ENCODE measurements at regions not wholly inside any gene's neighbourhood (a gene's known extent, or its start where the extent isn't known, plus 50 kb on each side); places are given as distances from the start of the nearest gene placed in this dataset.
"Not testable (repeated sequence)": the region's sequence is repeated elsewhere in the genome, so short reads cannot be mapped to it uniquely, and the experiment has no call there.

DNA sequence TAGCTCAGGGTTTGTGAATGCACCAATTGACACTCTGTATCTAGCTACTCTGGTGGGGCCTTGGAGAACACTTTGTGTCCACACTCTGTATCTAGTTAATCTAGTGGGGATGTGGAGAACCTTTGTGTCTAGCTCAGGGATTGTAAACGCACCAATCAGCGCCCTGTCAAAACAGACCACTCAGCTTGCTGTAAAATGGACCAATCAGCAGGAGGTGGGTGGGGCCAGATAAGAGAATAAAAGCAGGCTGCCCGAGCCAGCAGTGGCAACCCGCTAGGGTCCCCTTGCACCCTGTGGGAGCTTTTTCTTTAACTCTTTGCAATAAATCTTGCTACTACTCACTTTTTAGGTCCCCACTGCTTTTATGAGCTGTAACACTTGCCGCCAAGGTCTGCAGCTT, 115.6 kb upstream of the MBNL1 start:
- H3K4me2 ChIP-seq (ENCODE audit: unreplicated experiment); in situ Hi-C loops (cut with MboI); DNase-seq; H3K4me3 ChIP-seq; H3F3A ChIP-seq (ENCODE audit: insufficient read depth); H3K79me2 ChIP-seq (ENCODE audit: insufficient read depth); H3K9me2 ChIP-seq (ENCODE audit: insufficient read depth); H3K9ac ChIP-seq; H3K27ac ChIP-seq; H3K27me3 ChIP-seq (replicated peaks; ENCODE audit: insufficient read depth); H3K9me3 ChIP-seq (ENCODE audit: low read depth); H4K20me1 ChIP-seq (ENCODE audit: insufficient read depth); H2AFZ ChIP-seq; H3K36me3 ChIP-seq (ENCODE audit: low read depth): not testable (repeated sequence)
- peaks cover 13% of the 10 kb centered on the region for H3K4me1 ChIP-seq (ENCODE audit: insufficient read depth)
- WGBS, 2 experiments (ENCODE audit: low coverage in 1 of 2, low lambda C conversion rate in 2 of 2, missing lambda C conversion rate in 2 of 2) = 93 to 97% methylated on average over 5 of the region's 5 CpGs

DNA sequence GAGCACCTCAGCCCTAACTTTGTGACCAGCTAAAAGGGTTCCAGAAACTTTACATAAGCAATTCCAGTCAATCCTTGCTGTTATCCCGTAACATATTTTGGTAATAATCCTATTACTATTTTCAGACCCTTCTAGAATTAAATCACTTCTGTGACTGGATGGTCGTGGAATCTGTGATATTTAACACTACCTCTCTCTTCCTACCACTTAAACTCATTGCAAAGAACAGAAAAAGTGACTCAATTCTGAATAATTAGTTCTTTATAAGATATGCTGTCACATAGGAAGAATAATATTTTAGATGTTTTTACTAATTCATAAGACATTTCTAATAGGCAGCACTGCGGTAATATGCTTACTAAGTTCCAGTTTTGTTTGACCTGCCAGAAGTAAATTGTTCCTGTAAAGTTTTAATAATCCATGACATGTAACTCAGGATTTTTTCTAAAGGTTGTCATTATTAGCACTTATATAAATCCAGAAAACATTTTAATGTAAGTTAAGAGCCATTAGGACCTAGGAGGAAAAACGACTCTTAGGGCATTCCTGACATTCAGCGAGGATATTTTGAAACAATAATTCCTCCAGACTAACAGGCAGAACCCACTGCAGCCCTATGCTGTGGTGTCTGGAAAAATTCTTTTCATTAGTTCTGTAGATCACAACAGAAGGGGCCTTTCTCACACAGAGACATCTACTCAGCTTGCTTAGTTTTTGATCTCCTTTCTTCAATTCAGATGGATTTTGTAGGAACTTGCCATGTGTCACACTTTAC, 113.3 kb upstream of the MBNL1 start:
- H3K4me1 ChIP-seq (ENCODE audit: insufficient read depth) = peaks cover 21% of the 10 kb centered on the region
- no peak overlapping the region; the same call in 1 of the 2 replicates for H3K27ac ChIP-seq
- H4K20me1 ChIP-seq (ENCODE audit: insufficient read depth) = no peaks in the 10 kb centered on the region
- H3K9ac ChIP-seq = no peak overlapping the region
- H3K79me2 ChIP-seq (ENCODE audit: insufficient read depth) = no peaks in the 10 kb centered on the region
- H3K27me3 ChIP-seq (replicated peaks; ENCODE audit: insufficient read depth) = no peaks in the 10 kb centered on the region
- TF ChIP-seq EZH2phosphoT487 (IDR thresholded peaks at IDR 0.05; ENCODE audit: insufficient read depth, low read depth) (no peak), EZH2 (IDR thresholded peaks at IDR 0.05; ENCODE audit: insufficient read depth, poor library complexity, severe bottlenecking) (no peak)
- H3K36me3 ChIP-seq (ENCODE audit: low read depth) = no peaks in the 10 kb centered on the region
- H3K4me3 ChIP-seq = no peak overlapping the region
- H3K9me2 ChIP-seq (ENCODE audit: insufficient read depth) = no peaks in the 10 kb centered on the region
- H3K9me3 ChIP-seq (ENCODE audit: low read depth) = no peaks in the 10 kb centered on the region
- peak; percentile 32 for DNase-seq
- H3K4me2 ChIP-seq (ENCODE audit: unreplicated experiment) = peak overlapping the region; percentile 5
- H2AFZ ChIP-seq = no peak overlapping the region
- in situ Hi-C loops (cut with MboI) = no loop called here
- no peaks in the 10 kb centered on the region for H3F3A ChIP-seq (ENCODE audit: insufficient read depth)
- WGBS, 2 experiments (ENCODE audit: low coverage in 1 of 2, low lambda C conversion rate in 2 of 2, missing lambda C conversion rate in 2 of 2) = 70 to 84% methylated on average over 5 of the region's 5 CpGs

DNA sequence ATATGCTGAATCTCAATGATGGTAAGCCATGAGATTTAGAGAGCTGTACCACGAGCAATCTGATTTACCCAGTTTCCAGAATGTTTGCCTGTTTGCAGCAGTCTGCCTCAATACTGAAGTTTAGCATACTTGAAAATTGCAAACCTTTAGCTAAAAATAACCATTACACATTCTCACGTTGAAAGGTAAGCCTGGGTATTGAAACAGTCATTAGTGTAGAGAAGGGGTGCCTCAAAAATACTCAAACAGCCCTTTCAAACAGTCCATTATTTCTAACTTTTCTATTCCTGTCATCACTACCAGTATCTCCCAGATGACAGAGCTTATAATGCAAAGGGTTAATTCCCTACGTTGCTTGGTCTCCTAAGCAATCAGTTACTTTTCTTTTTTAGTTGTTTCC, 111.8 kb upstream of the MBNL1 start:
- Histone ChIP-seq H3K4me3 (no peak overlapping the region), H3K27ac (no peak overlapping the region), H4K20me1 (ENCODE audit: insufficient read depth) (no peaks in the 10 kb centered on the region), H3F3A (ENCODE audit: insufficient read depth) (no peaks in the 10 kb centered on the region), H3K9me2 (ENCODE audit: insufficient read depth) (no peaks in the 10 kb centered on the region), H3K79me2 (ENCODE audit: insufficient read depth) (no peaks in the 10 kb centered on the region), H3K4me1 (ENCODE audit: insufficient read depth) (peaks cover 21% of the 10 kb centered on the region), H3K4me2 (ENCODE audit: unreplicated experiment) (no peak overlapping the region), H3K36me3 (ENCODE audit: low read depth) (no peaks in the 10 kb centered on the region), H3K9ac (no peak overlapping the region), H3K9me3 (ENCODE audit: low read depth) (no peaks in the 10 kb centered on the region), H2AFZ (0 out of 2 replicates have a peak overlapping the region, but pooled peaks have one; percentile 28), H3K27me3 (replicated peaks; ENCODE audit: insufficient read depth) (no peaks in the 10 kb centered on the region)
- in situ Hi-C loops (cut with MboI) = no loop called here
- no peak for DNase-seq
- WGBS, 2 experiments (ENCODE audit: low coverage in 1 of 2, low lambda C conversion rate in 2 of 2, missing lambda C conversion rate in 2 of 2) = 80 to 81% methylated on average over 3 of the region's 3 CpGs
- TF ChIP-seq EZH2phosphoT487 (IDR thresholded peaks at IDR 0.05; ENCODE audit: insufficient read depth, low read depth) = no peak
- TF ChIP-seq EZH2 (IDR thresholded peaks at IDR 0.05; ENCODE audit: insufficient read depth, poor library complexity, severe bottlenecking) = no peak

DNA sequence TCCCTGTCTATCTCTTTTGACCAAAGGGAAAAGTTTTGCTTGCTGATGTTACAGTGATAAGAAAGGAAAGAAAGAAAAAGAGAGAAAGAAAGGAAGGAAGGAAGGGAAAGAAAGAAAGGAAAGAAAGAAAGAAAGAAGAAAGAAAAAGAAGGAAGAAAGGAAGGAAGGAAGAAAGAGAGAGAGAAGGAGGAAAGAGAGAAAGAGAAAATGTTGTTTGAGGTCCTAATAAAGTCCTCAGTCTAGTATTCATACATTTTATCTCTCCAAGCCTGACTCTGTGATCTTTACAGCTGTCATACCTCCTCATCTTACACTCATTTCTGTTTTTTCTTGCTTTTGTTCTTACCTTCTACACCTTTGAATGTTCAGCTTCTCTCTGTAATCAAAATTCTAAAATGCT, 111.4 kb upstream of the MBNL1 start:
- no peak for DNase-seq
- H3K9me3 ChIP-seq (ENCODE audit: low read depth) = no peaks in the 10 kb centered on the region
- no peak overlapping the region for H3K4me3 ChIP-seq
- no peaks in the 10 kb centered on the region for H3K36me3 ChIP-seq (ENCODE audit: low read depth)
- no peaks in the 10 kb centered on the region for H3F3A ChIP-seq (ENCODE audit: insufficient read depth)
- H4K20me1 ChIP-seq (ENCODE audit: insufficient read depth) = no peaks in the 10 kb centered on the region
- H3K9ac ChIP-seq = no peak overlapping the region
- no peaks in the 10 kb centered on the region for H3K79me2 ChIP-seq (ENCODE audit: insufficient read depth)
- peaks cover 21% of the 10 kb centered on the region for H3K4me1 ChIP-seq (ENCODE audit: insufficient read depth)
- no peak overlapping the region for H3K27ac ChIP-seq
- H3K4me2 ChIP-seq (ENCODE audit: unreplicated experiment) = no peak overlapping the region
- H3K9me2 ChIP-seq (ENCODE audit: insufficient read depth) = no peaks in the 10 kb centered on the region
- TF ChIP-seq EZH2 (IDR thresholded peaks at IDR 0.05; ENCODE audit: insufficient read depth, poor library complexity, severe bottlenecking) (no peak), EZH2phosphoT487 (IDR thresholded peaks at IDR 0.05; ENCODE audit: insufficient read depth, low read depth) (no peak)
- H2AFZ ChIP-seq = 0 out of 2 replicates have a peak overlapping the region, but pooled peaks have one; percentile 28
- H3K27me3 ChIP-seq (replicated peaks; ENCODE audit: insufficient read depth) = no peaks in the 10 kb centered on the region
- in situ Hi-C loops (cut with MboI) = no loop called here

DNA sequence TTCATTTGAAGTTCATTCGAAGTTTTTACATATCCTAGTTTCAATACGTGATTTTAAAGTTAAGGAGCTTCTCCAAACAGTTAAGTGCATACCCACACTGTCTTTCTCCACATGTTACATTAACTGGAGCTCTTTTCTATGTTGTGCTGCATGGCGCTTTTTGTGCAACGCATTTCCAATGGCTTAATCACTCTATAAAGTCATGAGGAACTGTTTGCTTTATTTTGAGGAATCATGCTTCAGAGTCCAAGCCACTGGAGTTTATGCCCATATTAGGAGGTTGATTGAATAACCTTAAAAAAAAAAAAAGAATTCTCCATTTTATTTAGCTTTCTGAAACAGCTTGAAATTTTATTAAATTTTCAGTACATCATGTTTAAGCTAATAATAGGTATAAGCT, 109.4 kb upstream of the MBNL1 start:
- in situ Hi-C loops (cut with MboI) = no loop called here
- 60 to 75% methylated on average over 4 of the region's 4 CpGs for WGBS, 2 experiments (ENCODE audit: low coverage in 1 of 2, low lambda C conversion rate in 2 of 2, missing lambda C conversion rate in 2 of 2)
- no peak overlapping the region for H3K9ac ChIP-seq
- no peaks in the 10 kb centered on the region for H3K27me3 ChIP-seq (replicated peaks; ENCODE audit: insufficient read depth)
- no peak overlapping the region for H3K4me3 ChIP-seq
- 0 out of 2 replicates have a peak overlapping the region, but pooled peaks have one; percentile 0 for H2AFZ ChIP-seq
- H3K27ac ChIP-seq = no peak overlapping the region
- H3F3A ChIP-seq (ENCODE audit: insufficient read depth) = no peaks in the 10 kb centered on the region
- no peaks in the 10 kb centered on the region for H4K20me1 ChIP-seq (ENCODE audit: insufficient read depth)
- H3K4me1 ChIP-seq (ENCODE audit: insufficient read depth) = peaks cover 21% of the 10 kb centered on the region
- DNase-seq = peak; percentile 52
- H3K36me3 ChIP-seq (ENCODE audit: low read depth) = no peaks in the 10 kb centered on the region
- H3K79me2 ChIP-seq (ENCODE audit: insufficient read depth) = no peaks in the 10 kb centered on the region
- no peaks in the 10 kb centered on the region for H3K9me3 ChIP-seq (ENCODE audit: low read depth)
- H3K9me2 ChIP-seq (ENCODE audit: insufficient read depth) = no peaks in the 10 kb centered on the region
- no peak for TF ChIP-seq EZH2phosphoT487 (IDR thresholded peaks at IDR 0.05; ENCODE audit: insufficient read depth, low read depth)
- TF ChIP-seq EZH2 (IDR thresholded peaks at IDR 0.05; ENCODE audit: insufficient read depth, poor library complexity, severe bottlenecking) = no peak
- peak overlapping the region; percentile 6 for H3K4me2 ChIP-seq (ENCODE audit: unreplicated experiment)

Data from GM23248 (cell line).